ENCODE measurements at regions not wholly inside any gene's neighbourhood (a gene's known extent, or its start where the extent isn't known, plus 50 kb on each side); places are given as distances from the start of the nearest gene placed in this dataset.

GRCh38 chr9:83133316-83133715 lies 70.4 kb upstream of the RASEF start:
- H3K79me2 ChIP-seq (replicated peaks; ENCODE audit: insufficient read depth) = no peaks in the 10 kb centered on the region
- no peak for TF ChIP-seq REST (IDR thresholded peaks at IDR 0.05; ENCODE audit: unreplicated experiment)
- TF ChIP-seq CTCF (conservative IDR thresholded peaks at IDR 0.05; ENCODE audit: low read depth in 2 of 2) = no peak
- TF ChIP-seq EZH2 (IDR thresholded peaks at IDR 0.05; ENCODE audit: low read depth, unreplicated experiment) = no peak
- no peak for TF ChIP-seq EZH2phosphoT487 (IDR thresholded peaks at IDR 0.05; ENCODE audit: unreplicated experiment)
- no peak for DNase-seq (ENCODE audit: low spot score)

GRCh38 chr9:83132768-83133167 lies 69.8 kb upstream of the RASEF start:
- ATAC-seq (no peak), DNase-seq (ENCODE audit: low spot score) (no peak)
- H3K4me1 Mint-ChIP-seq = no peaks in the 10 kb centered on the region
- H3K4me3 Mint-ChIP-seq = no peak overlapping the region
- no peaks in the 10 kb centered on the region for H3K4me1 ChIP-seq (ENCODE audit: insufficient read depth)
- H3K36me3 Mint-ChIP-seq (ENCODE audit: low read depth) = peaks cover 10% of the 10 kb centered on the region; the same call in 2 of the 3 replicates
- H3K4me3 ChIP-seq = no peak overlapping the region
- H3F3A ChIP-seq (replicated peaks; ENCODE audit: low read depth) = no peaks in the 10 kb centered on the region
- no peak overlapping the region for H3K27ac ChIP-seq (ENCODE audit: low read depth)
- no peak overlapping the region for H2AFZ ChIP-seq
- H3K27ac Mint-ChIP-seq = no peak overlapping the region
- H3K27me3 Mint-ChIP-seq (ENCODE audit: insufficient read depth, low read depth, poor library complexity) = no peaks in the 10 kb centered on the region
- peaks cover 3% of the 10 kb centered on the region for H3K9me2 ChIP-seq (ENCODE audit: insufficient read depth)
- no peaks in the 10 kb centered on the region; the same call in 1 of the 2 replicates for H3K36me3 ChIP-seq (ENCODE audit: insufficient read depth)
- no peaks in the 10 kb centered on the region for H3K27me3 ChIP-seq (ENCODE audit: insufficient read depth)
- H4K20me1 ChIP-seq (replicated peaks; ENCODE audit: insufficient read depth) = no peaks in the 10 kb centered on the region
- H3K79me2 ChIP-seq (replicated peaks; ENCODE audit: insufficient read depth) = no peaks in the 10 kb centered on the region
- peaks cover 16% of the 10 kb centered on the region for H3K9me3 Mint-ChIP-seq
- no peak overlapping the region for H3K4me2 ChIP-seq
- TF ChIP-seq JUNB (IDR thresholded peaks at IDR 0.05; ENCODE audit: unreplicated experiment) (no peak), EZH2 (IDR thresholded peaks at IDR 0.05; ENCODE audit: low read depth, unreplicated experiment) (no peak), POLR2AphosphoS5 (IDR thresholded peaks at IDR 0.05; ENCODE audit: low read depth) (no peak), CTCF (conservative IDR thresholded peaks at IDR 0.05; ENCODE audit: low read depth in 2 of 2) (no peak), ZNF462 (CRISPR knock-in tag; IDR thresholded peaks at IDR 0.05) (no peak)

More at GRCh38 chr9:83133316-83133715, 70.4 kb upstream of the RASEF start:
- Mint-ChIP-seq H3K27ac (no peak overlapping the region), H3K9me3 (peaks cover 12% of the 10 kb centered on the region), H3K36me3 (ENCODE audit: low read depth) (peaks cover 5% of the 10 kb centered on the region; the same call in 2 of the 3 replicates), H3K27me3 (ENCODE audit: insufficient read depth, low read depth, poor library complexity) (no peaks in the 10 kb centered on the region), H3K4me1 (no peaks in the 10 kb centered on the region), H3K4me3 (no peak overlapping the region)
- no peaks in the 10 kb centered on the region; the same call in 1 of the 2 replicates for H3K36me3 ChIP-seq (ENCODE audit: insufficient read depth)
- no peak for ATAC-seq
- H3K9me2 ChIP-seq (ENCODE audit: insufficient read depth) = peaks cover 3% of the 10 kb centered on the region
- H4K20me1 ChIP-seq (replicated peaks; ENCODE audit: insufficient read depth) = no peaks in the 10 kb centered on the region
- H3K4me3 ChIP-seq = no peak overlapping the region
- no peak overlapping the region for H3K27ac ChIP-seq (ENCODE audit: low read depth)
- H3K27me3 ChIP-seq (ENCODE audit: insufficient read depth) = no peaks in the 10 kb centered on the region
- H3F3A ChIP-seq (replicated peaks; ENCODE audit: low read depth) = no peaks in the 10 kb centered on the region
- no peaks in the 10 kb centered on the region for H3K4me1 ChIP-seq (ENCODE audit: insufficient read depth)
- H2AFZ ChIP-seq = no peak overlapping the region
- no peak overlapping the region for H3K4me2 ChIP-seq
